HG02885 (cell line): ENCODE measurements at regions not wholly inside any gene's neighbourhood (a gene's known extent, or its start where the extent isn't known, plus 50 kb on each side); places are given as distances from the start of the nearest gene placed in this dataset.
"Not testable (repeated sequence)": the region's sequence is repeated elsewhere in the genome, so short reads cannot be mapped to it uniquely, and the experiment has no call there.

Experiments used
- ATAC-seq: cut with Tn5 transposase; IDR thresholded peaks from one replicate; pipeline ENCODE4 v1.9.1; 2021; ENCODE audit warnings: mild to moderate bottlenecking; ENCODE audit not compliant: unreplicated experiment, poor library complexity

DNA sequence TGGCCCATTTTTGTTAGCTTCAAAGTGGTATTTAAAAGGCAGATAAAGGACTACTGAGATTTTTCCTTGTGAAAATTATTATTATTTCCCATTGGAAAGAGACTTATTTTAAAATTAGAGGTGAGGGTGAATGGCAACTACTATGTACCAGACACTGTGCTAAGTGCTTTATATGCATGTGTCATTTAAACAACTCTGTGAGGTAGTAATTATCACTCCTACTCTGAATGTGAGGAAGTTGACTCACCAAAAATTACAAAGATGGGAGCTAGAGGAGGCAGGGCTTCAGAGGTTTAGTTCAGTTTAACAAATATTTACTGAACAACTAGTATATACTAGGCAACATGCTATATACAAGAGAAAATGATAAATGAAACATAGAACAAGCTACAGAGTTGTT is 78.2 kb downstream of the MSL3 start:
- no peak for ATAC-seq

GRCh38 chrX:11837437-11837836 is 79.4 kb downstream of the MSL3 start:
- no peak for ATAC-seq

DNA sequence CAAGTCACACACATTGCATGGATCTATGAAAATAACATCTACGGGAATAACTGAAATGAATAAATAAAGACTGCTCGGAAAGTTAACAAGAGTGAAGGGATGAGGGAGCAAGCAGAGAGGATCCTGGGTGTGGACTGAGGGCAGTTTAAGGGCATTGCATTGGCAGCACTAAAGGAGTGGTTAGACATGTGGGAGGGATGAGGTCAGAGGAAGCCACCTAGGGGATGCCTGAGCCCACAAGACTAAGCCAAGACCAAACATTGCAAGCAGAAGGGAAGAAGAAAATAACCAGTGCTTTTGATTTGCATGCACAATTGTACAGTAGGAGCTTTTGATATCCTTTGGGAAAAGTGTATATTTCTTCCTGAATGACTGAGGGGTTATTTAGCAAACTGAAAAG is 106.1 kb downstream of the MSL3 start:
- no peak for ATAC-seq

- ATAC-seq, result peak; percentile 85
Measured at GRCh38 chrX:11867610-11868345, 109.7 kb downstream of the MSL3 start.

GRCh38 chrX:11870789-11871188 is 112.8 kb downstream of the MSL3 start:
- no peak for ATAC-seq

GRCh38 chrX:11881485-11882170 is 123.6 kb downstream of the MSL3 start:
- no peak for ATAC-seq

DNA sequence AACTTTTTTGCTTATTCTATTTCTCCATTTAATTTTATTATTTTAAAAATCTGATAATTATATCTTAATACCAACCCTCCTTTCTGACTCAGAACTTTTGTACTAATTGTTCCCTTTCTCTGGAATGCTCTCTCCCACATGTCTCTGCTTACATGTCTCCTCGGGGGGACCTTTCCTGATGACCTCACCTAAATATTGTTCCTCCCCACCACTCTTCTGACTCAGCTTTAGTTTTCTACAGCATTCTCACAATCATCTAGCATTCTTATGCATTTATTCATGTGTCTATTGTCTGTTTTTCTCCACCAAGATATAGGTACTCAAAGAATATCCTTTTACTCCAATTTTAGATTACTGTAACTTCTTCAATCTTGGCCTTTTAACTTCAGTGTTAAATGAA is 128.7 kb downstream of the MSL3 start:
- no peak for ATAC-seq

- ATAC-seq, result no peak
Measured at GRCh38 chrX:11887175-11887574, 129.1 kb downstream of the MSL3 start.

GRCh38 chrX:11888421-11888820 is 130.4 kb downstream of the MSL3 start:
- no peak for ATAC-seq

DNA sequence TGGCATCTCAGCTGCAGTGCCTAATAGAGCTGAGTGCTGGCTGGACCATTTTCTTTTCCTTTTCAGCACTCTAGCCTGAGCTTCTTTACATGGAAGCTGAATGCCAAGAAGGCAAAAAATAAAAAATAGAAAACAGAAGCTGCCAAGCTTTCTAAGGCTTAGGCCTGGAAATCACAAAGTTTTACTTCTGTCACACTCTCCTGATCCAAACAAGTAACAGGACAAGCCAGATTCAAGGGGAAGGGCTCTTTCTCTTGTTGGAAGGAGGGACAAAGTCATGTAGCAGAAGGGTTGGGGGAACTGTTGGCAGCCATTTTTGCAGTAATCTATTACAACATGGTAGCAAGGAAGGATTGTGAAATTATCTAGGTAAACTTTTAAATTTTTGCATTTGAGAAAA is 131.8 kb downstream of the MSL3 start:
- ATAC-seq, result no peak

DNA sequence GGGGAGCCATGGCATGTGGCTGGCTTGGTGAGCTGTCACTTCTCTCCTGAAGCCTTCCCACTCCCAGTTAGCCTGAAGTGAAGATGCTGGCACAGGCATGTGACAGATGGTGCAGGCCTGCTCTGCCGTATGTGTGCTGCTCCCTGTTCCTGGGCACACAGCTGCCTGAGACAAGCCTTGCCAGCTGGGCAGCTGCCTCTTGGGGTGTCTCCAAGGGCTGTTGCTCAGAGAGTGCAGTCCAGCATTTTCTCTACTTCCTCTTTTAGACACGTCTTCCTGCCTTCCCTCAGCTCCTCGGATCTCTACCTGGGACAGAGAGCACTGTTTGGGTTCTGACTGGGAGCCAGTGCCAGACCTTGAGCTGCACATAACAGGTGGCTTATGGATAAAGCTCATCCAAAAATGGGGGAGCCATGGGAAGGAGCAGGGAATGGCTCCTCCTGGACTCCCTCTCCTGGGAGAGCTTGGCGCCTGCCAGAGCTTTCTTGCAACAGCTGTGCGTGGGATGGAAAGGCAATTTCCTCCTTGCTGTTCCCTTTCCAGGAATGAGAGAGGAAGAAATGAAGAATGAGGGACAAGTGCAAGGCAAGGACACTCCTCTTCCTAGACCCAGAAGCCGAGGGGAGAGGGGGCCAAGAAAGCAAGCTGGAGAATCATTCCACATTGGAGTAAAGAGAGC is 132.9 kb downstream of the MSL3 start:
- ATAC-seq, result no peak

GRCh38 chrX:11893933-11894710 is 136.1 kb downstream of the MSL3 start:
- ATAC-seq, result no peak

DNA sequence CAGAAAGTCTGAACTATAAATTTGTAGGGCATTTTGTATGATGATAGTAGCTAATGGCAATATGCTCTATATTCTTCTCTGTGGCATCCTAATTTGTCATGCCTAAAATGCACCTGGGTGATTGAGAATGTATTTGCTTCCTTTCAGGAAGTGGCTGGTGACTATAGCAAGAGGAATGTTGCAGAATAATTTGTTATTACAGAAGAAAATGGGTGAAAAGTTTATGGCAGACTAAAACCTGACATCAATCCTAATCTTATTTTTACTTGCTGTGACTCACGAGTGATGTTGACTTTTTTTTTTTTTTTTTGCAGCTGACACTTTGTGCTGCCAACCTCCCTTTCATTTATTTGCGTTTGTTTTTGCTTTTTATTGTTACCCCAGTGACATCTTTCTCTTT is 141.1 kb downstream of the MSL3 start:
- ATAC-seq, result no peak

DNA sequence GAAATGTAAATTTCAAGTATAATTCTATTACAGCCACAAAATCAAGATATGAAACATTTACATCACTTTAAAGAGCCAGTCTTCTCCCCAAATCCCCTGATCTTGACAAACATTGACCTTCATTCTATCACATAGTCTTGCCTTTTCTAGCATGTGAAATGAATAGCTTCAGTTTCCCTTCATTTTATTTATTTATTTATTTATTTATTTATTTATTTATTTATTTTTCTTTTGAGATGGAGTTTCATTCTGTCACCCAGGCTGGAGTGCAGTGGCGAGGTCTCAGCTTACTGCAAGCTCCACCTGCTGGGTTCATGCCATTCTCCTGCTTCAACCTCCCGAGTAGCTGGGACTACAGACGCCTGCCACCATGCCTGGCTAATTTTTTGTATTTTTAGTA is 147.9 kb downstream of the MSL3 start:
- not testable (repeated sequence) for ATAC-seq

GRCh38 chrX:11908371-11908770 is 150.3 kb downstream of the MSL3 start:
- ATAC-seq, result peak; percentile 85

DNA sequence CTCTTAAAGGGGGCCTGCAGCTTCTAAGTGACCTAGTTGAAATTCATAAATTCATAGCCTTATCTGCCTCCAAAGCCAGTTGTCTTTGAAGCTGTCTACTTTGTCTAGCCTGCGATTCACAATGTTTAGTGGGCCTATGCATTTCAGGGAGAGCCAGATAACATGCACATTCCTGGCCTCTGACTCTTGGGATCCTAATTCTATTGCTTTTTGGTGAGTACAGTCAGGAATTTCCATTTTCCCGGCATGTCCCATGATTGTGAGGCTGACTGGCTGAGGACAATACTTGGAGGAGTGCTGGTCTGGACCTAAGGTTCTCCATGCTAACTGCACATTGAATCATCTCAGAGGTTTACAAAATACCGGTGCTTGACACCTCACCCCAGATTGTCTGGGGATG is 155.0 kb downstream of the MSL3 start:
- ATAC-seq, result no peak

DNA sequence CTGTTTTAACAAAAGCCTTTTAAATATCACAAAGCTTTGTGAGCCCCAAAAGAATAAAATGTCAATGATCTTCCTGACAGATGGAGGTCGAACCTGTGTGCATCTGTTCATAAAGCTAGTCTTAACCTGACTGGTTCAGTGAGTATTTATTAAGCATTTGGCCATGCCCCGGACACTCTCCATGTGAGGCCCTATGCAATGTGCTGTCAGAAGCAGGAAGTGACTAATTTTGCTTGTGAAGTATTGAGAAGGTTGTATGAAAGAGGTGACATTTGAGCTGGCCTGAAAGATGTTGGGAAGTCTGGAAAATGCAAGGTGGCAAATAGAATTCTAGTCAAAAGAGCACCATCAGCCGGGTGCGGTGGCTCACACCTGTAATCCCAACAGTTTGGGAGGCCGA is 171.4 kb downstream of the MSL3 start:
- ATAC-seq, result no peak

- no peak for ATAC-seq
Measured at GRCh38 chrX:11932423-11932822, 174.4 kb downstream of the MSL3 start.

DNA sequence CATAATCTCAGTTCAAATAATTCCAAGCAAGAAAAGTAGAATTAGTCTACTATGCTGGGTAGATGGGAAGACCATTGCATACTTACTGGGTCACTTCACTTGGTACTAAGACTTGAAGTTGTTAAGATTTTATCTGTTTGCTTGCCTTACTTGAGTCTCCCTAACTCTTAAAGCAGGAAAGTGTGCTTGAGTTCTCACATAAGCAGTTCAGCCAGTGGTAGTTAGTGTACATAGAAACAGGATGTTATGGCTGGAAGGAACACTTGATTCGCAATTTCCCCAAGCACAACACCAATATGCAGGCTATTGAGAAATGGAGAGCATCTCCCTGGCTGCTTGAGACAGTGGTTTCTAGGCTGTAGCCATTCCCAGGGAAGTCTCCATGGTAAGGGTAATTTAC is 176.1 kb downstream of the MSL3 start:
- no peak for ATAC-seq

GRCh38 chrX:11941571-11941970 is 183.5 kb downstream of the MSL3 start:
- ATAC-seq, result no peak

- no peak for ATAC-seq
Measured at GRCh38 chrX:11944501-11944900, 186.5 kb downstream of the MSL3 start.
